H1 (cell line): ENCODE measurements at regions not wholly inside any gene's neighbourhood (a gene's known extent, or its start where the extent isn't known, plus 50 kb on each side); places are given as distances from the start of the nearest gene placed in this dataset.

Experiments
- CTCF ChIA-PET: fragments of 300-600 bp; sonication (Branson Sonifier 250); formaldehyde crosslinking; loops from one replicate; lab custom pipeline; 2021; ENCODE audit not compliant: partially characterized antibody; lab: Charles Lee
- POLR2A ChIA-PET: fragments of 300-600 bp; sonication (Branson Sonifier 250); formaldehyde crosslinking; loops from one replicate; lab custom pipeline; 2021; ENCODE audit warnings: inconsistent platforms; ENCODE audit not compliant: partially characterized antibody; lab: Charles Lee
- DNase-seq, 2 experiments: peaks; one replicate each; pipeline versions ENCODE4 v3.0.0 to v3.0.0-alpha.2; 2010 to 2022; ENCODE audit warnings: low spot score in 2 of 2, low read depth in 1 of 2, mixed read lengths in 1 of 2
- FAIRE-seq: peaks from 2 replicates; lab custom pipeline; 2011; peaks lifted over from hg19 to GRCh38; lab: Jason Lieb, UNC
- H2AFZ ChIP-seq: 2 replicates; pipeline ENCODE4 v1.8.1; 2012; ENCODE audit warnings: low read length, inconsistent platforms
- H2AK5ac ChIP-seq: 2 replicates; pipeline ENCODE4 v1.6.1; 2013; ENCODE audit warnings: low read depth, low read length
- H2BK120ac ChIP-seq: replicated peaks from 2 replicates; pipeline ENCODE3; 2013; ENCODE audit warnings: low read depth, low read length, inconsistent platforms
- H2BK12ac ChIP-seq: 2 replicates; pipeline ENCODE4 v1.6.1; 2013; ENCODE audit warnings: low read depth, low read length
- H2BK15ac ChIP-seq: 2 replicates; pipeline ENCODE4 v1.6.1; 2013; ENCODE audit warnings: low read length
- H2BK20ac ChIP-seq: 2 replicates; pipeline ENCODE4 v1.6.1; 2013; ENCODE audit warnings: low read length
- H2BK5ac ChIP-seq: 2 replicates; pipeline ENCODE4 v1.6.1; 2013; ENCODE audit warnings: low read depth, low read length
- H3K14ac ChIP-seq: 2 replicates; pipeline ENCODE4 v1.6.1; 2013; ENCODE audit warnings: inconsistent platforms; ENCODE audit not compliant: insufficient read length
- H3K18ac ChIP-seq: 2 replicates; pipeline ENCODE4 v1.6.1; 2013; ENCODE audit warnings: low read length; ENCODE audit errors: extremely low read depth
- H3K23ac ChIP-seq: 2 replicates; pipeline ENCODE4 v1.6.1; 2013; ENCODE audit warnings: inconsistent platforms; ENCODE audit not compliant: insufficient read length
- H3K23me2 ChIP-seq: 2 replicates; pipeline ENCODE4 v1.6.1; 2013; ENCODE audit warnings: low read depth, low read length
- H3K27ac ChIP-seq: 2 replicates; pipeline ENCODE4 v1.6.1; 2011; ENCODE audit warnings: low read depth, low read length, inconsistent platforms
- H3K27me3 ChIP-seq, 4 experiments: replicated peaks in 1 of 4; 1 replicate in 1 of 4; 2 replicates in 3 of 4; pipeline versions ENCODE4 v1.6.1 to v1.8.1; 2011 to 2013; ENCODE audit warnings: low read length in 3 of 4, mild to moderate bottlenecking in 3 of 4, inconsistent platforms in 2 of 4, mixed read lengths in 2 of 4, moderate library complexity in 1 of 4; ENCODE audit not compliant: control insufficient read depth in 3 of 4, insufficient read depth in 3 of 4; ENCODE audit errors: extremely low read depth in 1 of 4
- H3K36me3 ChIP-seq, 4 experiments: 2 replicates each; pipeline versions ENCODE4 v1.6.1 to v1.8.1; 2011 to 2013; ENCODE audit warnings: mild to moderate bottlenecking in 4 of 4, low read length in 3 of 4, moderate library complexity in 2 of 4, control low read depth in 1 of 4, inconsistent platforms in 1 of 4; ENCODE audit not compliant: insufficient read depth in 4 of 4, control insufficient read depth in 2 of 4
- H3K4ac ChIP-seq: replicated peaks from 2 replicates; pipeline ENCODE3; 2013; ENCODE audit warnings: low read length, low read depth, mixed read lengths, inconsistent platforms; ENCODE audit not compliant: insufficient read length
- H3K4me1 ChIP-seq, 4 experiments: replicated peaks in 1 of 4; 1 replicate in 1 of 4; 2 replicates in 3 of 4; pipeline versions ENCODE4 v1.6.1 to v1.8.1; 2011 to 2013; ENCODE audit warnings: low read length in 3 of 4, inconsistent platforms in 2 of 4, mixed read lengths in 1 of 4; ENCODE audit not compliant: insufficient read depth in 4 of 4, control insufficient read depth in 3 of 4
- H3K4me2 ChIP-seq, 2 experiments: 2 replicates each; pipeline versions ENCODE4 v1.6.1 to v1.8.1; 2011 to 2013; ENCODE audit warnings: low read depth in 2 of 2, low read length in 2 of 2, control low read depth in 1 of 2, inconsistent platforms in 1 of 2, mild to moderate bottlenecking in 1 of 2; ENCODE audit not compliant: insufficient read depth in 1 of 2
- H3K4me3 ChIP-seq, 4 experiments: fragments of 200-600, 300-600 bp in 1 of 4; sonication (generic), shearing (Covaris generic), sonication (Bioruptor Twin) in 1 of 4; 2 replicates each; pipeline versions ENCODE4 v1.5.1 to v1.8.1; 2011 to 2016; ENCODE audit warnings: low read length in 4 of 4, low read depth in 3 of 4, control low read depth in 2 of 4, inconsistent platforms in 2 of 4, mild to moderate bottlenecking in 2 of 4, mixed read lengths in 1 of 4, moderate library complexity in 1 of 4; ENCODE audit not compliant: insufficient read depth in 2 of 4; ENCODE audit errors: extremely low read depth in 1 of 4
- H3K56ac ChIP-seq: replicated peaks from 2 replicates; pipeline ENCODE3; 2013; ENCODE audit warnings: low read depth, mild to moderate bottlenecking, mixed read lengths, low read length, inconsistent platforms; ENCODE audit not compliant: insufficient read length
- H3K79me1 ChIP-seq: 2 replicates; pipeline ENCODE4 v1.6.1; 2013; ENCODE audit warnings: low read depth, low read length, control low read depth
- H3K79me2 ChIP-seq, 2 experiments: 2 replicates each; pipeline versions ENCODE4 v1.6.1 to v1.8.1; 2012 to 2013; ENCODE audit warnings: low read length in 2 of 2, mild to moderate bottlenecking in 2 of 2, inconsistent platforms in 1 of 2; ENCODE audit not compliant: insufficient read depth in 2 of 2, control insufficient read depth in 1 of 2
- H3K9ac ChIP-seq, 4 experiments: replicated peaks in 1 of 4; 1 replicate in 1 of 4; 2 replicates in 3 of 4; pipeline versions ENCODE4 v1.6.1 to v1.8.1; 2011 to 2013; ENCODE audit warnings: low read depth in 3 of 4, low read length in 3 of 4, control low read depth in 2 of 4, mild to moderate bottlenecking in 2 of 4, moderate library complexity in 2 of 4, inconsistent platforms in 1 of 4; ENCODE audit errors: extremely low read depth in 1 of 4
- H3K9me3 ChIP-seq, 2 experiments: 2 replicates each; pipeline versions ENCODE4 v1.6.1 to v1.8.1; 2012 to 2013; ENCODE audit warnings: mild to moderate bottlenecking in 2 of 2, moderate library complexity in 2 of 2, control low read depth in 1 of 2, inconsistent platforms in 1 of 2, low read depth in 1 of 2, low read length in 1 of 2, mixed read lengths in 1 of 2; ENCODE audit not compliant: insufficient read depth in 2 of 2
- H4K20me1 ChIP-seq, 2 experiments: replicated peaks in 1 of 2; 2 replicates each; pipeline versions ENCODE3 to v1.8.1; 2011 to 2013; ENCODE audit warnings: inconsistent platforms in 2 of 2, low read length in 2 of 2, mild to moderate bottlenecking in 1 of 2; ENCODE audit not compliant: insufficient read depth in 2 of 2, control insufficient read depth in 1 of 2
- H4K5ac ChIP-seq: 2 replicates; pipeline ENCODE4 v1.6.1; 2013; ENCODE audit warnings: low read length, low read depth, mixed read lengths, inconsistent platforms; ENCODE audit not compliant: insufficient read length
- H4K8ac ChIP-seq: 2 replicates; pipeline ENCODE4 v1.8.0; 2013; ENCODE audit warnings: mild to moderate bottlenecking, moderate library complexity, low read length, inconsistent platforms; ENCODE audit not compliant: insufficient read depth; ENCODE audit errors: extremely low read depth
- H4K91ac ChIP-seq: replicated peaks from 2 replicates; pipeline ENCODE3; 2013; ENCODE audit warnings: low read length, mixed read lengths, inconsistent platforms; ENCODE audit not compliant: insufficient read length
- CBX5 ChIP-seq: fragments of 300-800, 300-1000 bp; sonication (generic); IDR thresholded peaks from 2 replicates; pipeline ENCODE4 v1.7.1; 2016; ENCODE audit warnings: antibody characterized with exemption, low read length, low read depth
- EGR1 ChIP-seq: IDR thresholded peaks from 2 replicates; pipeline ENCODE4 v1.6.1; 2011; ENCODE audit warnings: low read depth, low read length, borderline replicate concordance
- EP300 ChIP-seq, 2 experiments: IDR thresholded peaks; 1 replicate in 1 of 2; 2 replicates in 1 of 2; pipeline ENCODE4 v1.6.1; 2011 to 2012; ENCODE audit warnings: low read depth in 2 of 2, low read length in 2 of 2, mild to moderate bottlenecking in 2 of 2, borderline replicate concordance in 1 of 2, inconsistent platforms in 1 of 2, moderate library complexity in 1 of 2
- FOSL1 ChIP-seq: IDR thresholded peaks from 2 replicates; pipeline ENCODE4 v1.6.1; 2011; ENCODE audit warnings: mild to moderate bottlenecking, low read depth, low read length, moderate library complexity; ENCODE audit not compliant: insufficient read depth
- GTF2F1 ChIP-seq: IDR thresholded peaks from 2 replicates; pipeline ENCODE4 v1.6.1; 2012; ENCODE audit warnings: low read depth, low read length, improper control_type of control experiment, borderline replicate concordance
- NRF1 ChIP-seq: IDR thresholded peaks from 2 replicates; pipeline ENCODE4 v1.6.1; 2011; ENCODE audit warnings: mild to moderate bottlenecking, low read depth, low read length, improper control_type of control experiment
- POLR2AphosphoS5 ChIP-seq: IDR thresholded peaks from 2 replicates; pipeline ENCODE4 v1.6.1; 2011; ENCODE audit warnings: low read depth, low read length
- RFX5 ChIP-seq: IDR thresholded peaks from 2 replicates; pipeline ENCODE4 v1.6.1; 2011; ENCODE audit warnings: low read depth, low read length, improper control_type of control experiment, borderline replicate concordance
- SP2 ChIP-seq: IDR thresholded peaks from 2 replicates; pipeline ENCODE4 v1.6.1; 2012; ENCODE audit warnings: mild to moderate bottlenecking, low read length, inconsistent platforms
- TAF1 ChIP-seq: IDR thresholded peaks from 2 replicates; pipeline ENCODE4 v1.6.1; 2011; ENCODE audit warnings: mild to moderate bottlenecking, low read depth, low read length
- TCF12 ChIP-seq: IDR thresholded peaks from 2 replicates; pipeline ENCODE4 v1.6.1; 2011; ENCODE audit warnings: low read depth, mild to moderate bottlenecking, low read length
- WGBS, 2 experiments: shearing (Covaris generic) in 1 of 2; methylation state at CpG; one replicate each; pipeline versions ENCODE4 v1.1.6 to v1.1.7; 2013 to 2015; ENCODE audit warnings: low lambda C conversion rate in 2 of 2, mixed read lengths in 2 of 2, inconsistent platforms in 1 of 2, low coverage in 1 of 2, missing lambda C conversion rate in 1 of 2; ENCODE audit not compliant: insufficient replicate concordance in 2 of 2, insufficient coverage in 1 of 2, insufficient read length in 1 of 2; ENCODE audit errors: extremely low coverage in 1 of 2, missing lambda C conversion rate in 1 of 2; 5-methylcytosine and 5-hydroxymethylcytosine counted together

DNA sequence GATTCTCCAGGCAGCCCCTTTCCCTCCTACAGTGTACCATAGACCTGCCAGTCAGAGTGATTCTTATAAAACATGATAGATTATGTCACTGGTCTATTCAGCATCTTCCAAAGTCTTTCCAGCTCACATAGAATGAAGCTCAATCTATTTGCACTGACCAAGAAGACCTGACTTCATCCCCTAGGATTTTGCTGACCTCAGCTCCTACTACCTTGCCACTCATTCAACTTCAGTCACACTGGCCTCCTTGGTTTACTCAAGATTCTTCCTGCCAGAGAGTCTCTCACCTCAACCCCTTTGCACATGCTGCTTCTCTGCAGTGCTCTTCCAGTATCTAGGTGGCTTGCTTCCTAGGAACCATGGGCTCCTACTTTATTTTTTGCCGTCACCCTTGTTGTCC lies 392.9 kb downstream of the PID1 start:
- H3K23ac ChIP-seq: no peak overlapping the region

More for the DNA sequence above, 392.9 kb downstream of the PID1 start:
- H3K23me2 ChIP-seq: no peaks in the 10 kb centered on the region
- H3K4me3 ChIP-seq: no peak overlapping the region
- no peak overlapping the region for H2BK20ac ChIP-seq
- H4K8ac ChIP-seq: no peak overlapping the region
- H3K79me2 ChIP-seq: no peaks in the 10 kb centered on the region
- CTCF ChIA-PET: interaction anchor here (1.1 kb wide), 1 partner anchor 259 kb away, joined by 3 read pairs; no protein-coding TSS in a partner anchor
- no peaks in the 10 kb centered on the region for H3K27me3 ChIP-seq
- no peak overlapping the region for H2BK5ac ChIP-seq
- no peak overlapping the region for H3K56ac ChIP-seq
- no peak overlapping the region for H3K18ac ChIP-seq
- H2BK120ac ChIP-seq: no peak overlapping the region
- no peaks in the 10 kb centered on the region for H3K79me1 ChIP-seq
- no peak overlapping the region for H2BK15ac ChIP-seq
- POLR2A ChIA-PET: no interaction called here
- H3K4me2 ChIP-seq: no peak overlapping the region
- H2AK5ac ChIP-seq: no peak overlapping the region
- no peak overlapping the region for H3K27ac ChIP-seq
- H3K4me1 ChIP-seq: no peaks in the 10 kb centered on the region
- H3K36me3 ChIP-seq: no peaks in the 10 kb centered on the region
- TF ChIP-seq SP2: no peak
- no peak for TF ChIP-seq FOSL1
- TF ChIP-seq CBX5: no peak
- no peak for TF ChIP-seq EGR1
- no peak for TF ChIP-seq TAF1
- no peak for TF ChIP-seq RFX5
- no peak for TF ChIP-seq GTF2F1
- no peak for TF ChIP-seq EP300 (IDR thresholded peaks at IDR 0.05; ENCODE audit: borderline replicate concordance in 1 of 2, low read depth in 2 of 2, low read length in 2 of 2)
- TF ChIP-seq POLR2AphosphoS5: no peak
- no peak for TF ChIP-seq TCF12
- no peak for TF ChIP-seq NRF1
- H2BK12ac ChIP-seq: no peak overlapping the region
- DNase-seq (no peak), FAIRE-seq (no peak)
- no peak overlapping the region for H4K91ac ChIP-seq
- no peaks in the 10 kb centered on the region for H3K9me3 ChIP-seq
- no peak overlapping the region for H3K9ac ChIP-seq
- no peak overlapping the region for H2AFZ ChIP-seq
- WGBS, 2 experiments: 43% methylated on average over 1 of the region's 1 CpG; no CpG with 5 or more reads in 1 of the 2 experiments
- H3K14ac ChIP-seq: no peak overlapping the region
- H4K20me1 ChIP-seq: no peaks in the 10 kb centered on the region
- no peak overlapping the region for H3K4ac ChIP-seq
- H4K5ac ChIP-seq: no peak overlapping the region
